ENCODE measurements at regions not wholly inside any gene's neighbourhood (a gene's known extent, or its start where the extent isn't known, plus 50 kb on each side); places are given as distances from the start of the nearest gene placed in this dataset.

- TF ChIP-seq CTCF (tag by site-specific recombination; IDR thresholded peaks at IDR 0.05) (no peak), PRDM4 (tag by site-specific recombination; IDR thresholded peaks at IDR 0.05) (no peak), ZFP37 (tag by site-specific recombination; IDR thresholded peaks at IDR 0.05) (no peak), ZSCAN4 (tag by site-specific recombination; IDR thresholded peaks at IDR 0.05) (no peak), ZBTB26 (tag by site-specific recombination; optimal IDR thresholded peaks at IDR 0.05) (no peak)
Observed at GRCh38 chr2:192932376-192932775, 737.6 kb upstream of the TMEFF2 start.
